Skeletal muscle cell (primary cell): ENCODE measurements at regions not wholly inside any gene's neighbourhood (a gene's known extent, or its start where the extent isn't known, plus 50 kb on each side); places are given as distances from the start of the nearest gene placed in this dataset.

ENCODE experiments used
- DNase-seq: peaks from one replicate; pipeline ENCODE4 v3.0.0-alpha.2; 2010; ENCODE audit warnings: low read depth
- H3K4me3 ChIP-seq: 2 replicates; pipeline ENCODE4 v1.5.1; 2011; ENCODE audit warnings: low read depth, mild to moderate bottlenecking, control low read depth, low read length, moderate library complexity

GRCh38 chr15:81523867-81524266, 149.9 kb upstream of the TMC3 start:
- H3K4me3 ChIP-seq = no peak overlapping the region
- DNase-seq = no peak

DNA sequence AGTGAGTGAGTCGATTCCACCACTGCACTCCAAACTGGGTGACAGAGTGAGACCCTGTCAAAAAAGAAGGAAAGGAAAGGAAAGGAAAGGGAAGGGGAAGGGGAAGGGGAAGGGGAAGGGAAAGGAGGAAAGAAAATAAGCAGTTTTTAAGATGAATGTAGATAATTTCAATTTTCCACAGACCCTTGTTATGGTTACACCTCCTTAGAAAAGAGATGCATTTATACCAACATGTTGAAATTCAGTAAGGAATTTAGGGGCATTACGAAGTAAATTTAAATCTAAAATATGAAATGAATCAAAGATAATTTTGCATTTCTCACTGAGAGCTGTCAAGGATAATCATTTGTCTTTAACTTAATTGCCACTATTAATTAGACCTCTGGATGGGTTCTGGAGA, 146.5 kb upstream of the TMC3 start:
- H3K4me3 ChIP-seq = no peak overlapping the region
- no peak for DNase-seq

DNA sequence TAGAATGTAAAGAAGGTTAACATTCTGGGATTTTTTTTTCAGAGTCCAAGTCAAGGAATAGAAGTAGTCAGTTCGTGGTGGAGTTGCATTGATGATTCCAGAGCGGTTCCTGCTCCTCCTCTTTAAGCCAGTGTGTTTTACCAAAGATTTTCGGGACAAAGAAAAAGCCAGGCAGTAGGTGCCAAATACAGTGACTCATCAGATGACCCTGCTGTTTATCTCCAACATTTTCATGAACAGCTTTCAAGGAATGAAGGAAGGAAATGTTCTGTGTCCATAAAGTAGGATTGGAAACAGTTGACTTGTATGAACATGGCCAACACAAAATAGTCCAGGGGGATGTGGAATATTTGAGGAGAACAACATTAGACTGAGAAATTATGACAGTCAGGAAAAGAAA, 142.4 kb upstream of the TMC3 start:
- H3K4me3 ChIP-seq = no peak overlapping the region
- no peak for DNase-seq

GRCh38 chr15:81516012-81516411, 142.0 kb upstream of the TMC3 start:
- no peak overlapping the region for H3K4me3 ChIP-seq
- no peak for DNase-seq

DNA sequence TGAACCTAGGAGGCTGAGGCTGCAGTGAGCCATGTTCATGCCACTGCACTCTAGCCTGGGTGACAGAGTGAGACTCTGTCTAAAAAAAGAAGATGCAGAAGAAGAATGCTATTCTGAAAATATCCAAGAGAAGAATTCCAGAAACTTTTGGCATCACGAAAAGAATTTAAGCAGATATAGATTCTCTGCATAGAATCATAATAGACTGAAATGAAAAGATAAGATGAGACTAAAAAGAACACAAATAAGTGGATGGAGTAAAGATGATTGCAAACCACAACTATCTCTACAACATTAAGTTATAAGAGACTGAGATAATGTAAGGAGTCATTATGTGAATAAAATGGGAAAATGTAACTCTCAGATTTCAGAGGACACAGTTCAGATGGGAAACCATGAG, 140.7 kb upstream of the TMC3 start:
- DNase-seq = no peak
- H3K4me3 ChIP-seq = no peak overlapping the region

DNA sequence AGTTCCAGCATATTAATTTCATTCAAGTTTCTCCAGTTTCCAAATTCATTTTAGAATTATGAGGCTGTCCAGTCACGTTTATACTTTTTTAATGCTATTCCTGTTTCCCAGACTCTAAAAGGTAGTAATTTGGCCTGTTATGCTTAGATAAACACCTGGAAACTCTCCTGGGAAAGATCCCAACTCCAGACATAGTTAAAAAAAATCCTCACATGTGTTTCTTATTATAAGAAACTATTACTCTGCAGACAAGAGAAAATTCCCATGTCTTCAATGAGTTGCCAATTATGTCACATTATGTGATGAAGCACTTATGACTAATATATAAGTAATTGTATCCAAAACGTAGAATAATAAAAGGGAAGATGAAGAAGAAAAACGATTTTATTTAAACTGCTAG, 137.1 kb upstream of the TMC3 start:
- no peak for DNase-seq
- H3K4me3 ChIP-seq = no peak overlapping the region

GRCh38 chr15:81507831-81508230, 133.8 kb upstream of the TMC3 start:
- DNase-seq = no peak
- H3K4me3 ChIP-seq = no peak overlapping the region

DNA sequence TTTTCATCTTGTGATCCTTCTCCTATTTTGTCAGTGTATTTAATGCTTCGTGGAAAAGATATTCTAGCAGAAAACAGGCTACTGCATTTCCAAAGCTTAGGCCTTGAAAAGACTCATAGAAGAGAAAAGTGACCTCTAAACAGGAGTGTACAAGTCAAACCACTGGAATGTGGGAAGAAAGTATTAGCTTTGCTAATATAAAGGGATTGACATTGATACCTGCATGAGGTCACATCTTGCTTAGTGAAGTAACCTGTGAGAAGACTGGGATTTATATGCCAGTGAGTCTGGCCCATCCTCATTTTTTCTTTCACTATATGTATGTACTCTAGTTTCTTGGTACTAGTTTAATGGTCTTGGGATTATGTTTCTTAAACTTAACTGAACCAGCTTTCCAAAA, 132.9 kb upstream of the TMC3 start:
- H3K4me3 ChIP-seq = no peak overlapping the region
- DNase-seq = no peak

DNA sequence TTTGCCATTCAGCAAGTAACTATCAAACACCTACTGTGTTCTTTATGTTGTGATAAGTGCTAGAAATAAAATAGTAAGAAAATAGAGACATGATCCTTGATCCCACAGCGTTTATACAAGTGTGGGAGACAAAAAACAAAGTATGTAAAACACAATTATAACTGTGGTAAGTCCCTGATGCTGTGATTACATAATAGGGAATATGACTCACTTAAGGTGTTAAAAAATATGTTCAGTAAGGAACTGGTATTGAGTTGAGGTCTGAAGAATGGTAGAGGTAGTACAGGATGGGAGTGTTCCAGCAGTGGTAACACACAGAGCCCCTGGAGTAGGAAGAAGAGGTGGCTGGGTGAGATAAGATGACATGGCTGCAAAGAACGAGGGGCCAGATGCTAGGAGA, 132.1 kb upstream of the TMC3 start:
- DNase-seq = no peak
- no peak overlapping the region for H3K4me3 ChIP-seq

DNA sequence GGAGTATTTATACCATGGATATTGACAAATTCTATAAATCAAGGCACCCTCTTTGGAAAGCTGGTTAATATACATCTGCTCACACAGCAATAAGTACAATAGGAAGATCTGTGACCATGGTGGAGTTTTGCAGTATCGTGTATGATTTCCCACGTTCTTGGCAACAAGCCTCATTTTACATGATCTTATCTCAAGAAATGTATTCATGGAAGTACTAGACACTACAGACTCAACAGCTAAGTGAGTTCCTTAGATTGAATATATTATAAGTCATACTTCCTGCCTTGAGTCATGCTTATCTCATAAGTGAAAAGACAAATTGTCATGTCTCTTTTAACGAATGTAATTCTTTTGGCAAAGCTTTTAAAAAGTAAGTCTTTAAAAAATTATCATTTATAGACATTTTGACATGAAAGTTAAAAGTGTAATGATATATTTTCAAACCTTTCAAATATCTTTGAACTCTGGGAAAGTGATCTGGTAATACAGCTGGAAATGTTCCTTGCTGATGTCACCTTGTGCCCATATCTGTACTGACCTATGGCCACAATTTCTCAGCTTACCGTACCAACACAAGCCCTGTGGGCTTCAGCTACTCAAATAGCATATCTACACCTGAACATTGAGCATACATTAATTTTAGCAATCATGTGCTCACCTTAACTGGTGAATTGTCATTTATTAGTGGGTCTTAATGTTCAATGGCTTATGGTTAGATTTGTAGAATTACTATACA, 130.3 kb upstream of the TMC3 start:
- H3K4me3 ChIP-seq = no peak overlapping the region
- DNase-seq = no peak

DNA sequence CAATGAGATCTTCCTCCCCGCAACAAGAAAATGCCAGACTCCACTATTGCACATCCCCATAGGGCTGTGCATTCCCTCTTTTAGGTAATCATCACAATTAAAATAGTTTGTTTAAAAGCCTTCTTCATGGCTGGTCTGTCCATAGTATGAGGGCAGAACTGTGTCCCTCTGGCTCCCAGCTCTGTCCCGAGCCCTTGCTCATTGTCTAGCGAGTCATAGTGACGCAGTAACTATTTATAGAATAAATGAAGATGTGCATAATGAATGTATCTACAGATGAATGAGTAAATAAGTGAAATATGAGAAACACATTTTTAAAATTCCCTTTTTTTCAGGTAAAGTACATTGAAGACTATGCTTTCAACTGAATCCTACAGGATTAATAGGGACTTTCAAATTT, 128.4 kb upstream of the TMC3 start:
- DNase-seq = no peak

GRCh38 chr15:81500081-81500480, 126.1 kb upstream of the TMC3 start:
- no peak for DNase-seq
- no peak overlapping the region for H3K4me3 ChIP-seq

More for the DNA sequence above, 128.4 kb upstream of the TMC3 start:
- no peak overlapping the region for H3K4me3 ChIP-seq

DNA sequence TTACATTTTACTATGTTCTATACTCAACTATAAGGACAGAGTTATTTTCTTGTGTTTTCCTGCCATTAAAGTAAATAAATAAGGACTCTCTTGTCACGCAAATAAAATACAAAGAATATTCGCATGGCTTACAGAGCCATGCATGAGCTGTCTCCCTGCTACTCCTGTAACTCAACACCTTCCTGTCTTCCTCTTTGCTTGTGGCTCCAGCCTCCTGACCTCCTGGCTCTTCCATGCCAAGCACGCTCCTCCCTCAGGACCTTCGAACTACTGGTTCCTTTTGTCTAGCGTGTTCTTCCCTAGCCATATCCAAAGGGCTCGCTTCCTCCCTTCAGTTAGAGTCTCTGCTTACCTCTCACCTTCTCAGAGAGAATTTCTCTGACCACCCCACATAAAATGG, 124.3 kb upstream of the TMC3 start:
- DNase-seq = no peak
- no peak overlapping the region for H3K4me3 ChIP-seq

DNA sequence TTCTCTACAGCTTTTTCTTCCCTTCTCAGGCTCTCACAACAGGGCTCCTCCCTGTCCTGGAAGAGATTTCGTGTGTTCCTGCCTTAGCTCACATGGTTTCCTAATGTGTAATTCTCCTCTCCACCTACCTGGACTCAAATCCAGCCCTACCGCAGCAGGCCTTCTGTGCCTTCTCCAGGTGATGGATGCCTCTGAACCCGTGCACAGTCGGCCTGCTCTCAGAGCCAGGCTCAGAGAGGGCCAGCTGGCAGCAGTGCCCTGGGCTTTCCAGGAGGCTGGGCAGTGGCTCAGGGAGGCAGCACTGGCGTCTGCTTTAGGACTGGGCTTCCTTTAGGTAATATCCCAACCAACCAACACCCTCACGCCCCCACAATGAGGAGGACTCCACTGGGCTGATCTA, 123.2 kb upstream of the TMC3 start:
- H3K4me3 ChIP-seq = no peak overlapping the region
- no peak for DNase-seq

- no peak for DNase-seq
- no peak overlapping the region for H3K4me3 ChIP-seq
Measured at GRCh38 chr15:81495780-81496467, 121.9 kb upstream of the TMC3 start.

DNA sequence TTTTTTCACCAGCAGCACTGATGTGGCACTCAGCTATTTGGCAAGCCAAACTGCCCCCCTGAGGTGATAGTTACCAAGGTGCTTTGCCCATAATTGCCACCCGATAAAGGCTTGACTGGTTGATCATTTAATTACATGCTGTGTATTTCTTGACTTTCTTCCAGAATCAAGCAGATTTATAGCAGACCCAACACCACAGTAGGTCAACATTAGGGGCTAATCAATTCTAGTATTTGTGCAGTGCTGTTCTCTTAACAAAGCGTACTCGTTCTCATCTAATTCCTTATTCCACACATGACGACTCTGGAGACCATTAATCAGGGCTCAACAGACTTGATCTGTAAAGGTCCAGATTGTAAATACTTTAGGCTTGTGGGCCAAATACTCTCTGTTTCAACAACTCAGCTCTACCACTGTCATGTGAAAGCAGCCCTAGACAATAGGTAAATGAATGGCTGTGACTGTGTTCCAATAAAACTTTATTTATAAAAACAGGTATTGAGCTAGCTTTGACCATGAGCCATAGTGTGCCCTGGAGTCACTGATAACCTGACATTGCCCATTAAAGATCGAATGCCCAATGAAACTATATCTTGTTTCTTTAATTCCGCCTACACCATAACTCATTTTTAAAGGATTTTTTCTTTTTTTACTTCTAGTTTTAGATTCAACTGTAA, 119.1 kb upstream of the TMC3 start:
- no peak for DNase-seq
- no peak overlapping the region for H3K4me3 ChIP-seq

DNA sequence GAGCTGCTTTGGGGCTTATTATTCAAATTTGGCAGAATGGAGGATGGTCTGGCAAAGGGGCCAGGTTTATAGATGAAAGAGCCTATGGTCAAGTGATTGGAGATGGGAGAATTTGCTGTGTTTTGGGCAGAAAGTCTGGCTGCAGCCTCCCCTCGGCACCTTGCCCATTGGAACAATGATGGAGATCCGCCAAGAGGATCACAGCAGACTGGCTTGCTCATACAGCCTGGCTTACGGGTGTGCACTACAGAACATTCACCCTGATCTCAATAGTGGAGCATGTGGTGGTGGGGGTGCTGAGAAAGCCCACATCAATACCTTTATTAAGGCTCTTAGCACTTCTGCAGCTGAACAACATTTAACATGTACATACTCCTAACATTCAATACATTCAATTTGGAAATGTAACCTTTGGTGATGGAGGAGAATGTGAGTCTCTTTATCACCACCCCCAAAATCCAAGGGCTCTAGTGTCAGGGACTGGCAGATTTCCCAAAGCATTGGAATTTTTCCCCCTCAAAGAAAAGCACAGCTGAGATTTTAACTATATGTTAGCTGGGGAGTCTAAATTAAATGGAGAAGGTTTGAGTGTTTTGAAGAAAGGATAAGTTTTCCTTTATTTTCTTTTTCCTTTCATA, 118.4 kb upstream of the TMC3 start:
- H3K4me3 ChIP-seq = no peak overlapping the region
- peak; percentile 74 for DNase-seq

- no peak for DNase-seq
- H3K4me3 ChIP-seq = no peak overlapping the region
Measured at GRCh38 chr15:81491414-81492096, 117.5 kb upstream of the TMC3 start.

- no peak for DNase-seq
- H3K4me3 ChIP-seq = no peak overlapping the region
Measured at GRCh38 chr15:81485806-81486205, 111.8 kb upstream of the TMC3 start.
